ENCODE measurements at regions not wholly inside any gene's neighbourhood (a gene's known extent, or its start where the extent isn't known, plus 50 kb on each side); places are given as distances from the start of the nearest gene placed in this dataset.

- peaks cover 11% of the 10 kb centered on the region for H3K4me1 Mint-ChIP-seq
- no peak overlapping the region for H3K4me3 Mint-ChIP-seq
- peak overlapping the region; percentile 30 for H3K27ac Mint-ChIP-seq (ENCODE audit: unreplicated experiment)
Measured at GRCh38 chr2:22579341-22579740, 805.6 kb upstream of the KLHL29 start.

GRCh38 chr2:22582107-22582506, 802.9 kb upstream of the KLHL29 start:
- peaks cover 11% of the 10 kb centered on the region for H3K4me1 Mint-ChIP-seq
- no peaks in the 10 kb centered on the region for H3K27me3 Mint-ChIP-seq (ENCODE audit: low read depth)
- H3K9me3 Mint-ChIP-seq = peaks cover 15% of the 10 kb centered on the region
- DNase-seq (ENCODE audit: low read depth, low spot score) = no peak
- H3K36me3 Mint-ChIP-seq (ENCODE audit: low read depth) = peaks cover 16% of the 10 kb centered on the region
- no peak for TF ChIP-seq CTCF (conservative IDR thresholded peaks at IDR 0.05)
- no peak overlapping the region for H3K4me3 Mint-ChIP-seq
- no peak overlapping the region for H3K27ac Mint-ChIP-seq (ENCODE audit: unreplicated experiment)

More at GRCh38 chr2:22579341-22579740, 805.6 kb upstream of the KLHL29 start:
- Mint-ChIP-seq H3K27me3 (ENCODE audit: low read depth) (no peaks in the 10 kb centered on the region), H3K36me3 (ENCODE audit: low read depth) (peaks cover 16% of the 10 kb centered on the region), H3K9me3 (peaks cover 15% of the 10 kb centered on the region)
- TF ChIP-seq CTCF (conservative IDR thresholded peaks at IDR 0.05) = no peak
- DNase-seq (ENCODE audit: low read depth, low spot score) = no peak

- DNase-seq (ENCODE audit: low read depth, low spot score) = no peak
- Mint-ChIP-seq H3K27ac (ENCODE audit: unreplicated experiment) (no peak overlapping the region), H3K36me3 (ENCODE audit: low read depth) (peaks cover 5% of the 10 kb centered on the region), H3K4me3 (no peak overlapping the region), H3K4me1 (no peaks in the 10 kb centered on the region), H3K9me3 (peaks cover 12% of the 10 kb centered on the region), H3K27me3 (ENCODE audit: low read depth) (no peaks in the 10 kb centered on the region)
- no peak for TF ChIP-seq CTCF (conservative IDR thresholded peaks at IDR 0.05)
Measured at GRCh38 chr2:22596306-22596705, 788.7 kb upstream of the KLHL29 start.

- Mint-ChIP-seq H3K4me1 (peaks cover 5% of the 10 kb centered on the region), H3K36me3 (ENCODE audit: low read depth) (no peaks in the 10 kb centered on the region), H3K27ac (ENCODE audit: unreplicated experiment) (no peak overlapping the region), H3K4me3 (no peak overlapping the region), H3K27me3 (ENCODE audit: low read depth) (no peaks in the 10 kb centered on the region), H3K9me3 (no peaks in the 10 kb centered on the region)
- DNase-seq (ENCODE audit: low read depth, low spot score) = no peak
- TF ChIP-seq CTCF (conservative IDR thresholded peaks at IDR 0.05) = no peak
Measured at GRCh38 chr2:22600156-22600555, 784.8 kb upstream of the KLHL29 start.

- Mint-ChIP-seq H3K27me3 (ENCODE audit: low read depth) (no peaks in the 10 kb centered on the region), H3K4me1 (peaks cover 5% of the 10 kb centered on the region), H3K36me3 (ENCODE audit: low read depth) (no peaks in the 10 kb centered on the region), H3K27ac (ENCODE audit: unreplicated experiment) (no peak overlapping the region), H3K9me3 (no peaks in the 10 kb centered on the region), H3K4me3 (no peak overlapping the region)
- no peak for DNase-seq (ENCODE audit: low read depth, low spot score)
- no peak for TF ChIP-seq CTCF (conservative IDR thresholded peaks at IDR 0.05)
Measured at GRCh38 chr2:22600999-22601398, 784.0 kb upstream of the KLHL29 start.

GRCh38 chr2:22604136-22604535, 780.8 kb upstream of the KLHL29 start:
- DNase-seq (ENCODE audit: low read depth, low spot score) = no peak
- H3K36me3 Mint-ChIP-seq (ENCODE audit: low read depth) = no peaks in the 10 kb centered on the region
- no peaks in the 10 kb centered on the region for H3K27me3 Mint-ChIP-seq (ENCODE audit: low read depth)
- no peak overlapping the region for H3K4me3 Mint-ChIP-seq
- H3K27ac Mint-ChIP-seq (ENCODE audit: unreplicated experiment) = no peak overlapping the region
- peaks cover 5% of the 10 kb centered on the region for H3K4me1 Mint-ChIP-seq
- TF ChIP-seq CTCF (conservative IDR thresholded peaks at IDR 0.05) = no peak
- H3K9me3 Mint-ChIP-seq = no peaks in the 10 kb centered on the region

Measured in neural crest cell (in vitro differentiated cells).